ENCODE measurements at regions not wholly inside any gene's neighbourhood (a gene's known extent, or its start where the extent isn't known, plus 50 kb on each side); places are given as distances from the start of the nearest gene placed in this dataset.

GRCh38 chr12:19897900-19898408 is 458.7 kb downstream of the AEBP2 start (continued):
- TF ChIP-seq REST (IDR thresholded peaks at IDR 0.05): no peak
- no peak for TF ChIP-seq NR2F2 (IDR thresholded peaks at IDR 0.05)
- no peak for TF ChIP-seq FOXA1 (IDR thresholded peaks at IDR 0.05)

- peaks cover 0 to 1% (median 0%) of the 10 kb centered on the region in 4 donors for H3K9me3 ChIP-seq (ENCODE audit: control insufficient read depth in 4 of 4, low read length in 3 of 4)
- H3K27ac ChIP-seq (ENCODE audit: low read depth in 1 of 2, low read length in 2 of 2): no peak overlapping the region
- no peaks in the 10 kb centered on the region for H3K27me3 ChIP-seq (ENCODE audit: control insufficient read depth in 4 of 4, insufficient read depth in 4 of 4, low read length in 3 of 4)
- 88% methylated on average over 1 of the region's 1 CpG for WGBS
- H3K4me3 ChIP-seq (ENCODE audit: low read depth in 1 of 3, low read length in 3 of 3): no peak overlapping the region
- H3K4me1 ChIP-seq (ENCODE audit: control insufficient read depth in 4 of 4, insufficient read depth in 4 of 4, low read length in 3 of 4): no peaks in the 10 kb centered on the region
- no peak overlapping the region for H3K9ac ChIP-seq (ENCODE audit: low read depth in 1 of 2, low read length in 2 of 2)
- TF ChIP-seq ATF3 (IDR thresholded peaks at IDR 0.05) (no peak), CTCF (IDR thresholded peaks at IDR 0.05; ENCODE audit: low read depth, low read length, missing input control) (no peak), SP1 (IDR thresholded peaks at IDR 0.05) (no peak), HNF4A (conservative IDR thresholded peaks at IDR 0.05) (no peak), JUND (IDR thresholded peaks at IDR 0.05) (no peak), MAX (IDR thresholded peaks at IDR 0.05) (no peak), ZBTB33 (IDR thresholded peaks at IDR 0.05) (no peak), NR2F2 (IDR thresholded peaks at IDR 0.05) (no peak), RAD21 (IDR thresholded peaks at IDR 0.05) (no peak), GABPA (IDR thresholded peaks at IDR 0.05 in 1 of 2, conservative IDR thresholded peaks at IDR 0.05 in 1 of 2) (no peak), YY1 (IDR thresholded peaks at IDR 0.05) (no peak), RXRA (IDR thresholded peaks at IDR 0.05) (no peak), REST (IDR thresholded peaks at IDR 0.05) (no peak), TAF1 (conservative IDR thresholded peaks at IDR 0.05) (no peak), HNF4G (IDR thresholded peaks at IDR 0.05) (no peak), FOXA1 (IDR thresholded peaks at IDR 0.05) (no peak), FOXA2 (IDR thresholded peaks at IDR 0.05) (no peak)
- no peak for DNase-seq (ENCODE audit: low spot score)
- no peaks in the 10 kb centered on the region for H3K36me3 ChIP-seq (ENCODE audit: control insufficient read depth in 4 of 4, insufficient read depth in 3 of 4, low read depth in 1 of 4, low read length in 3 of 4)
These were observed 462.5 kb downstream of the AEBP2 start for GRCh38 chr12:19901841-19902240.
